Astrocyte (in vitro differentiated cells and primary cell): ENCODE measurements at regions not wholly inside any gene's neighbourhood (a gene's known extent, or its start where the extent isn't known, plus 50 kb on each side); places are given as distances from the start of the nearest gene placed in this dataset.

Experiments used
- DNase-seq: peaks from one replicate; pipeline ENCODE4 v3.0.0-alpha.2; 2010; ENCODE audit warnings: low read depth
- FAIRE-seq: peaks from 2 replicates; lab custom pipeline; 2011; peaks lifted over from hg19 to GRCh38; lab: Jason Lieb, UNC
- H2AFZ ChIP-seq: 2 replicates; pipeline ENCODE4 v1.6.0; 2012; ENCODE audit warnings: low read depth, low read length, inconsistent platforms
- H3K27ac ChIP-seq: 2 replicates; pipeline ENCODE4 v1.5.1; 2011; ENCODE audit warnings: low read depth, low read length, inconsistent platforms
- H3K27me3 ChIP-seq: 2 replicates; pipeline ENCODE4 v1.6.0; 2011; ENCODE audit warnings: low read length, inconsistent platforms; ENCODE audit not compliant: insufficient read depth
- H3K36me3 ChIP-seq: 2 replicates; pipeline ENCODE4 v1.5.1; 2011; ENCODE audit warnings: low read length, inconsistent platforms; ENCODE audit not compliant: insufficient read depth
- H3K4me1 ChIP-seq: 2 replicates; pipeline ENCODE4 v1.5.1; 2011; ENCODE audit warnings: low read length, inconsistent platforms; ENCODE audit not compliant: insufficient read depth
- H3K4me2 ChIP-seq: 2 replicates; pipeline ENCODE4 v1.6.0; 2012; ENCODE audit warnings: low read length, inconsistent platforms
- H3K4me3 ChIP-seq: 2 replicates; pipeline ENCODE4 v1.5.1; 2011; ENCODE audit warnings: low read depth, mild to moderate bottlenecking, low read length, inconsistent platforms; ENCODE audit not compliant: insufficient read depth
- H3K79me2 ChIP-seq: 2 replicates; pipeline ENCODE4 v1.6.0; 2012; ENCODE audit warnings: mild to moderate bottlenecking, low read length, inconsistent platforms; ENCODE audit not compliant: insufficient read depth
- H3K9ac ChIP-seq: 2 replicates; pipeline ENCODE4 v1.6.0; 2012; ENCODE audit warnings: mild to moderate bottlenecking, low read length, inconsistent platforms
- H3K9me3 ChIP-seq: 2 replicates; pipeline ENCODE4 v1.5.1; 2012; ENCODE audit warnings: low read depth, mild to moderate bottlenecking, low read length, inconsistent platforms; ENCODE audit not compliant: insufficient read depth
- H4K20me1 ChIP-seq: 2 replicates; pipeline ENCODE4 v1.6.0; 2012; ENCODE audit warnings: low read length, inconsistent platforms; ENCODE audit not compliant: insufficient read depth
- H3K27ac Mint-ChIP-seq: one replicate; pipeline ENCODE4 v1.8.0; 2021; ENCODE audit warnings: mild to moderate bottlenecking, mixed read lengths; ENCODE audit not compliant: unreplicated experiment
- H3K27me3 Mint-ChIP-seq: one replicate; pipeline ENCODE4 v1.8.0; 2021; ENCODE audit warnings: low read depth, mixed read lengths; ENCODE audit not compliant: unreplicated experiment
- H3K36me3 Mint-ChIP-seq: one replicate; pipeline ENCODE4 v1.8.0; 2021; ENCODE audit warnings: low read depth, mixed read lengths; ENCODE audit not compliant: unreplicated experiment
- H3K4me1 Mint-ChIP-seq: one replicate; pipeline ENCODE4 v1.8.0; 2021; ENCODE audit warnings: low read depth, mixed read lengths; ENCODE audit not compliant: unreplicated experiment
- H3K4me3 Mint-ChIP-seq: one replicate; pipeline ENCODE4 v1.8.0; 2021; ENCODE audit warnings: mild to moderate bottlenecking, moderate library complexity, mixed read lengths; ENCODE audit not compliant: unreplicated experiment
- H3K9me3 Mint-ChIP-seq: one replicate; pipeline ENCODE4 v1.8.0; 2021; ENCODE audit warnings: mild to moderate bottlenecking, mixed read lengths; ENCODE audit not compliant: unreplicated experiment
- CTCF ChIP-seq: IDR thresholded peaks from 2 replicates; pipeline ENCODE4 v1.5.1; 2011; ENCODE audit warnings: low read depth, mild to moderate bottlenecking, inconsistent platforms, low read length, moderate library complexity; ENCODE audit not compliant: insufficient read depth
- EZH2 ChIP-seq: IDR thresholded peaks from 2 replicates; pipeline ENCODE4 v1.6.1; 2012; ENCODE audit warnings: mild to moderate bottlenecking, low read length, inconsistent platforms; ENCODE audit not compliant: insufficient read depth

GRCh38 chr4:18961879-18962278, 940.3 kb upstream of the LCORL start:
- TF ChIP-seq CTCF (no peak), EZH2 (no peak)
- H3K27me3 Mint-ChIP-seq = no peaks in the 10 kb centered on the region
- no peak overlapping the region for H3K4me3 ChIP-seq
- no peaks in the 10 kb centered on the region for H3K36me3 Mint-ChIP-seq
- no peak overlapping the region for H3K4me3 Mint-ChIP-seq
- no peak overlapping the region for H3K27ac ChIP-seq
- no peaks in the 10 kb centered on the region for H3K4me1 ChIP-seq
- H3K9me3 Mint-ChIP-seq = peaks cover 13% of the 10 kb centered on the region
- H3K79me2 ChIP-seq = no peaks in the 10 kb centered on the region
- no peaks in the 10 kb centered on the region for H3K27me3 ChIP-seq
- FAIRE-seq = no peak
- DNase-seq = no peak
- H3K4me2 ChIP-seq = no peak overlapping the region
- H3K4me1 Mint-ChIP-seq = no peaks in the 10 kb centered on the region
- H4K20me1 ChIP-seq = no peaks in the 10 kb centered on the region
- no peak overlapping the region for H2AFZ ChIP-seq
- no peaks in the 10 kb centered on the region for H3K36me3 ChIP-seq
- no peak overlapping the region for H3K9ac ChIP-seq
- H3K27ac Mint-ChIP-seq = no peak overlapping the region
- no peaks in the 10 kb centered on the region for H3K9me3 ChIP-seq

GRCh38 chr4:18961266-18961665, 939.7 kb upstream of the LCORL start:
- no peak overlapping the region for H2AFZ ChIP-seq
- no peaks in the 10 kb centered on the region for H3K27me3 Mint-ChIP-seq
- no peak overlapping the region for H3K4me3 ChIP-seq
- no peak overlapping the region for H3K4me3 Mint-ChIP-seq
- no peak overlapping the region for H3K27ac Mint-ChIP-seq
- TF ChIP-seq EZH2 (no peak), CTCF (no peak)
- no peaks in the 10 kb centered on the region for H3K36me3 Mint-ChIP-seq
- no peaks in the 10 kb centered on the region for H3K4me1 Mint-ChIP-seq
- no peaks in the 10 kb centered on the region for H3K9me3 ChIP-seq
- no peaks in the 10 kb centered on the region for H3K4me1 ChIP-seq
- H3K9me3 Mint-ChIP-seq = peaks cover 13% of the 10 kb centered on the region
- H3K4me2 ChIP-seq = no peak overlapping the region
- FAIRE-seq (no peak), DNase-seq (no peak)
- no peak overlapping the region for H3K27ac ChIP-seq
- no peaks in the 10 kb centered on the region for H3K36me3 ChIP-seq
- no peaks in the 10 kb centered on the region for H4K20me1 ChIP-seq
- H3K9ac ChIP-seq = no peak overlapping the region
- no peaks in the 10 kb centered on the region for H3K79me2 ChIP-seq
- H3K27me3 ChIP-seq = no peaks in the 10 kb centered on the region

- Histone ChIP-seq H3K27me3 (no peaks in the 10 kb centered on the region), H3K27ac (no peak overlapping the region), H2AFZ (no peak overlapping the region), H3K79me2 (no peaks in the 10 kb centered on the region), H4K20me1 (no peaks in the 10 kb centered on the region), H3K9ac (no peak overlapping the region), H3K4me2 (no peak overlapping the region), H3K36me3 (no peaks in the 10 kb centered on the region), H3K9me3 (no peaks in the 10 kb centered on the region), H3K4me1 (no peaks in the 10 kb centered on the region), H3K4me3 (no peak overlapping the region)
- Mint-ChIP-seq H3K4me3 (no peak overlapping the region), H3K9me3 (peaks cover 10% of the 10 kb centered on the region), H3K4me1 (no peaks in the 10 kb centered on the region), H3K27ac (no peak overlapping the region), H3K27me3 (no peaks in the 10 kb centered on the region), H3K36me3 (no peaks in the 10 kb centered on the region)
- FAIRE-seq (no peak), DNase-seq (no peak)
- TF ChIP-seq EZH2 = no peak
- TF ChIP-seq CTCF = no peak
These were observed 936.2 kb upstream of the LCORL start for GRCh38 chr4:18957716-18958115.
